HEK293T (cell line): ENCODE measurements at regions not wholly inside any gene's neighbourhood (a gene's known extent, or its start where the extent isn't known, plus 50 kb on each side); places are given as distances from the start of the nearest gene placed in this dataset.

Source experiments
- CTCF ChIA-PET: fragments of 350-600 bp; formaldehyde crosslinking; extraction: SDS; loops from one replicate; lab custom pipeline; 2021; ENCODE audit warnings: antibody characterized with exemption, inconsistent platforms; lab: Yijun Ruan, JAX
- POLR2A ChIA-PET: fragments of 350-600 bp; formaldehyde crosslinking; extraction: SDS; loops from one replicate; lab custom pipeline; 2020; ENCODE audit warnings: antibody characterized with exemption, inconsistent platforms; lab: Yijun Ruan, JAX
- DNase-seq: peaks from one replicate; pipeline ENCODE4 v3.0.0; 2012; ENCODE audit warnings: mixed read lengths; ENCODE audit errors: extremely low spot score
- ARNT ChIP-seq: fragments of 450-650 bp; IDR thresholded peaks from 2 replicates; pipeline ENCODE4 v1.6.1; 2017; ENCODE audit warnings: mild to moderate bottlenecking
- BHLHE40 ChIP-seq: fragments of 450-650 bp; IDR thresholded peaks from 2 replicates; pipeline ENCODE4 v1.6.1; 2016; ENCODE audit warnings: mild to moderate bottlenecking, moderate library complexity, borderline replicate concordance
- CTBP1 ChIP-seq: fragments of 450-650 bp; IDR thresholded peaks from 2 replicates; pipeline ENCODE4 v1.6.1; 2016; ENCODE audit warnings: borderline replicate concordance
- ELF4 ChIP-seq: fragments of 450-650 bp; IDR thresholded peaks from 2 replicates; pipeline ENCODE4 v1.6.1; 2017; ENCODE audit warnings: antibody characterized with exemption
- FOXA1 ChIP-seq: fragments of 450-650 bp; IDR thresholded peaks from 2 replicates; pipeline ENCODE4 v1.6.1; 2016; ENCODE audit warnings: mild to moderate bottlenecking
- FOXK2 ChIP-seq: fragments of 450-650 bp; IDR thresholded peaks from 2 replicates; pipeline ENCODE4 v1.6.1; 2016; ENCODE audit warnings: mild to moderate bottlenecking
- FOXM1 ChIP-seq: fragments of 450-650 bp; IDR thresholded peaks from 2 replicates; pipeline ENCODE4 v1.6.1; 2017; ENCODE audit warnings: mild to moderate bottlenecking, borderline replicate concordance
- HDGF ChIP-seq: fragments of 450-650 bp; IDR thresholded peaks from 2 replicates; pipeline ENCODE4 v1.6.1; 2017; ENCODE audit warnings: antibody characterized with exemption, borderline replicate concordance
- L3MBTL2 ChIP-seq: fragments of 450-650 bp; conservative IDR thresholded peaks from 2 replicates; pipeline ENCODE4 v1.6.1; 2016; ENCODE audit warnings: mild to moderate bottlenecking
- LEF1 ChIP-seq: fragments of 450-650 bp; IDR thresholded peaks from 2 replicates; pipeline ENCODE4 v1.6.1; 2017; ENCODE audit warnings: mild to moderate bottlenecking, borderline replicate concordance
- NFRKB ChIP-seq: fragments of 450-650 bp; IDR thresholded peaks from 2 replicates; pipeline ENCODE4 v1.6.1; 2016; ENCODE audit warnings: mild to moderate bottlenecking, moderate library complexity
- PKNOX1 ChIP-seq: fragments of 450-650 bp; IDR thresholded peaks from 2 replicates; pipeline ENCODE4 v1.6.1; 2016
- SP1 ChIP-seq: fragments of 450-650 bp; IDR thresholded peaks from 2 replicates; pipeline ENCODE4 v1.6.1; 2017
- SUZ12 ChIP-seq: fragments of 450-650 bp; IDR thresholded peaks from 2 replicates; pipeline ENCODE4 v1.6.1; 2016; ENCODE audit warnings: mild to moderate bottlenecking
- TARDBP ChIP-seq: fragments of 450-650 bp; IDR thresholded peaks from 2 replicates; pipeline ENCODE4 v1.6.1; 2016
- ZNF384 ChIP-seq: fragments of 450-650 bp; IDR thresholded peaks from 2 replicates; pipeline ENCODE4 v1.6.1; 2016

- POLR2A ChIA-PET = no interaction called here
- TF ChIP-seq FOXM1 = no peak
- TF ChIP-seq ELF4 = no peak
- TF ChIP-seq FOXA1 = no peak
- no peak for TF ChIP-seq L3MBTL2
- TF ChIP-seq SUZ12 = no peak
- TF ChIP-seq BHLHE40 = no peak
- no peak for TF ChIP-seq CTBP1
- TF ChIP-seq HDGF = no peak
- no peak for TF ChIP-seq LEF1
- TF ChIP-seq ARNT = no peak
- no peak for TF ChIP-seq SP1
- no peak for TF ChIP-seq TARDBP
- TF ChIP-seq NFRKB = no peak
- peak; percentile 59 for DNase-seq
- CTCF ChIA-PET = interaction anchor here (0.6 to 1.9 kb wide), 12 partner anchors 8 to 671 kb away, joined by 3 to 17 read pairs (median 4); no protein-coding TSS in a partner anchor
These were observed 164.9 kb upstream of the SASH1 start for GRCh38 chr6:148177589-148178233.

GRCh38 chr6:148179786-148180185, 162.9 kb upstream of the SASH1 start:
- CTCF ChIA-PET = interaction anchor here (0.6 to 1.5 kb wide), 11 partner anchors 14 to 788 kb away, joined by 3 to 11 read pairs (median 4); no protein-coding TSS in a partner anchor
- POLR2A ChIA-PET = no interaction called here
- peak; percentile 43 for DNase-seq
- TF ChIP-seq ARNT (no peak), TARDBP (no peak), FOXA1 (no peak), SP1 (no peak), L3MBTL2 (no peak), CTBP1 (no peak), BHLHE40 (no peak), HDGF (no peak), ZNF384 (no peak), PKNOX1 (no peak), LEF1 (no peak), FOXM1 (no peak), ELF4 (no peak), NFRKB (no peak), FOXK2 (no peak), SUZ12 (no peak)

GRCh38 chr6:148182378-148182777, 160.3 kb upstream of the SASH1 start:
- DNase-seq = no peak
- ChIA-PET POLR2A (no interaction called here), CTCF (no interaction called here)
- TF ChIP-seq ARNT (no peak), LEF1 (no peak), HDGF (no peak), CTBP1 (no peak), ELF4 (no peak), SUZ12 (no peak), SP1 (no peak), NFRKB (no peak)

GRCh38 chr6:148183776-148184175, 158.9 kb upstream of the SASH1 start:
- CTCF ChIA-PET = interaction anchor here (0.6 kb wide), 1 partner anchor 1356 kb away, joined by 4 read pairs; no protein-coding TSS in a partner anchor
- POLR2A ChIA-PET = no interaction called here
- DNase-seq = no peak
- TF ChIP-seq CTBP1 (no peak), PKNOX1 (no peak), TARDBP (no peak), ARNT (no peak), FOXM1 (no peak), L3MBTL2 (no peak)

- POLR2A ChIA-PET = interaction anchor here (0.7 kb wide), 1 partner anchor 61 kb away, joined by 3 read pairs; no protein-coding TSS in a partner anchor
- TF ChIP-seq FOXK2 (no peak), CTBP1 (no peak)
- DNase-seq = no peak
- CTCF ChIA-PET = interaction anchor here (1.6 kb wide), 1 partner anchor 10 kb away, joined by 5 read pairs; no protein-coding TSS in a partner anchor
These were observed 155.7 kb upstream of the SASH1 start for GRCh38 chr6:148186916-148187315.

- ChIA-PET POLR2A (no interaction called here), CTCF (no interaction called here)
- no peak for TF ChIP-seq L3MBTL2
- TF ChIP-seq LEF1 = no peak
- no peak for TF ChIP-seq PKNOX1
- TF ChIP-seq ARNT = no peak
- TF ChIP-seq CTBP1 = no peak
- TF ChIP-seq SP1 = no peak
- no peak for TF ChIP-seq FOXM1
- no peak for TF ChIP-seq FOXK2
- no peak for TF ChIP-seq TARDBP
- TF ChIP-seq NFRKB = no peak
- no peak for TF ChIP-seq ZNF384
- no peak for TF ChIP-seq FOXA1
- DNase-seq = no peak
These were observed 150.3 kb upstream of the SASH1 start for GRCh38 chr6:148192310-148192709.
